ENCODE measurements at regions not wholly inside any gene's neighbourhood (a gene's known extent, or its start where the extent isn't known, plus 50 kb on each side); places are given as distances from the start of the nearest gene placed in this dataset.

DNA sequence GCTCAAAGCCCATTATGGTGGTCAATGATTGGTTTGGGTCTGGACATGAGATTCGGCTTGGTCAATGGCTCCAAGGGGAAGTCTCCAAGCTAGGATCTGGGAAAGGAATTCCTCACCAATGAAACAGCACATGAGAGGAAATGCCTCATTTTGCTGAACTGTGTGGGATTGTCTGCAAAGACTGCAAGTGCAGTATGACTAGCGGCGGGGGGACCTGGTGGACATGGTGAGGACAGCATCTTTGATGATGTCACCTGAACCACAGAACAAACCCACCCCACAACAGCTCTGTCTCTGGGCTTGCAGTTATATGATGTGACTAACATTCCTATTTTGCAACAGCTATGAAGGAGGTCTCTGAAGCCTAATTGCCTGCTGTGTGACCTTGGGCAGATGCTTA is 50.6 kb upstream of the NKD1 start:
- H4K20me1 ChIP-seq (ENCODE audit: insufficient read depth, low read length, poor library complexity, severe bottlenecking): no peaks in the 10 kb centered on the region
- H3F3A ChIP-seq (ENCODE audit: low read depth): no peaks in the 10 kb centered on the region
- no peak overlapping the region for H3K4me2 ChIP-seq (ENCODE audit: low read depth, low read length, poor library complexity, severe bottlenecking)
- H2AFZ ChIP-seq (ENCODE audit: low read length): no peak overlapping the region
- no peaks in the 10 kb centered on the region for H3K4me1 ChIP-seq (ENCODE audit: insufficient read depth, low read length, poor library complexity, severe bottlenecking)
- no peaks in the 10 kb centered on the region for H3K27me3 ChIP-seq (ENCODE audit: insufficient read depth, low read length, poor library complexity, severe bottlenecking)
- H3K4me3 ChIP-seq (ENCODE audit: low read length, poor library complexity, severe bottlenecking): no peak overlapping the region
- H3K79me2 ChIP-seq (ENCODE audit: insufficient read depth, low read length): no peaks in the 10 kb centered on the region
- H3K9ac ChIP-seq (ENCODE audit: low read depth, low read length, poor library complexity, severe bottlenecking): no peak overlapping the region
- H3K9me2 ChIP-seq (replicated peaks; ENCODE audit: low read depth, low read length): no peaks in the 10 kb centered on the region
- H3K9me3 ChIP-seq (ENCODE audit: insufficient read depth, low read depth, low read length): no peaks in the 10 kb centered on the region
- no peaks in the 10 kb centered on the region for H3K36me3 ChIP-seq (ENCODE audit: insufficient read depth, low read length)
- TF ChIP-seq, protein P1, sequence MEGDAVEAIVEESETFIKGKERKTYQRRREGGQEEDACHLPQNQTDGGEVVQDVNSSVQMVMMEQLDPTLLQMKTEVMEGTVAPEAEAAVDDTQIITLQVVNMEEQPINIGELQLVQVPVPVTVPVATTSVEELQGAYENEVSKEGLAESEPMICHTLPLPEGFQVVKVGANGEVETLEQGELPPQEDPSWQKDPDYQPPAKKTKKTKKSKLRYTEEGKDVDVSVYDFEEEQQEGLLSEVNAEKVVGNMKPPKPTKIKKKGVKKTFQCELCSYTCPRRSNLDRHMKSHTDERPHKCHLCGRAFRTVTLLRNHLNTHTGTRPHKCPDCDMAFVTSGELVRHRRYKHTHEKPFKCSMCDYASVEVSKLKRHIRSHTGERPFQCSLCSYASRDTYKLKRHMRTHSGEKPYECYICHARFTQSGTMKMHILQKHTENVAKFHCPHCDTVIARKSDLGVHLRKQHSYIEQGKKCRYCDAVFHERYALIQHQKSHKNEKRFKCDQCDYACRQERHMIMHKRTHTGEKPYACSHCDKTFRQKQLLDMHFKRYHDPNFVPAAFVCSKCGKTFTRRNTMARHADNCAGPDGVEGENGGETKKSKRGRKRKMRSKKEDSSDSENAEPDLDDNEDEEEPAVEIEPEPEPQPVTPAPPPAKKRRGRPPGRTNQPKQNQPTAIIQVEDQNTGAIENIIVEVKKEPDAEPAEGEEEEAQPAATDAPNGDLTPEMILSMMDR (conservative IDR thresholded peaks at IDR 0.05; ENCODE audit: low read length): no peak
- no peak for TF ChIP-seq EZH2phosphoT487 (IDR thresholded peaks at IDR 0.05; ENCODE audit: borderline replicate concordance)

- Histone ChIP-seq H3K4me1 (ENCODE audit: insufficient read depth, low read length, poor library complexity, severe bottlenecking) (no peaks in the 10 kb centered on the region), H3K9me3 (ENCODE audit: insufficient read depth, low read depth, low read length) (no peaks in the 10 kb centered on the region), H3K4me2 (ENCODE audit: low read depth, low read length, poor library complexity, severe bottlenecking) (no peak overlapping the region), H4K20me1 (ENCODE audit: insufficient read depth, low read length, poor library complexity, severe bottlenecking) (no peaks in the 10 kb centered on the region), H3K79me2 (ENCODE audit: insufficient read depth, low read length) (no peaks in the 10 kb centered on the region), H3K9ac (ENCODE audit: low read depth, low read length, poor library complexity, severe bottlenecking) (no peak overlapping the region), H3K4me3 (ENCODE audit: low read length, poor library complexity, severe bottlenecking) (no peak overlapping the region), H3K9me2 (replicated peaks; ENCODE audit: low read depth, low read length) (no peaks in the 10 kb centered on the region), H2AFZ (ENCODE audit: low read length) (no peak overlapping the region), H3K27me3 (ENCODE audit: insufficient read depth, low read length, poor library complexity, severe bottlenecking) (no peaks in the 10 kb centered on the region), H3F3A (ENCODE audit: low read depth) (no peaks in the 10 kb centered on the region), H3K36me3 (ENCODE audit: insufficient read depth, low read length) (no peaks in the 10 kb centered on the region)
- TF ChIP-seq, protein P1 (conservative IDR thresholded peaks at IDR 0.05; ENCODE audit: low read length): no peak
- no peak for TF ChIP-seq EZH2phosphoT487 (IDR thresholded peaks at IDR 0.05; ENCODE audit: borderline replicate concordance)
Measured at GRCh38 chr16:50496990-50497389, 51.2 kb upstream of the NKD1 start.

- no peaks in the 10 kb centered on the region for H3K4me1 ChIP-seq (ENCODE audit: insufficient read depth, low read length, poor library complexity, severe bottlenecking)
- H3K36me3 ChIP-seq (ENCODE audit: insufficient read depth, low read length): no peaks in the 10 kb centered on the region
- no peaks in the 10 kb centered on the region for H3K9me3 ChIP-seq (ENCODE audit: insufficient read depth, low read depth, low read length)
- H3K27me3 ChIP-seq (ENCODE audit: insufficient read depth, low read length, poor library complexity, severe bottlenecking): no peaks in the 10 kb centered on the region
- H3K9me2 ChIP-seq (replicated peaks; ENCODE audit: low read depth, low read length): no peaks in the 10 kb centered on the region
- no peaks in the 10 kb centered on the region for H3K79me2 ChIP-seq (ENCODE audit: insufficient read depth, low read length)
- no peak overlapping the region for H3K9ac ChIP-seq (ENCODE audit: low read depth, low read length, poor library complexity, severe bottlenecking)
- no peak overlapping the region for H2AFZ ChIP-seq (ENCODE audit: low read length)
- H4K20me1 ChIP-seq (ENCODE audit: insufficient read depth, low read length, poor library complexity, severe bottlenecking): no peaks in the 10 kb centered on the region
- TF ChIP-seq EZH2phosphoT487 (IDR thresholded peaks at IDR 0.05; ENCODE audit: borderline replicate concordance): no peak
- H3F3A ChIP-seq (ENCODE audit: low read depth): no peaks in the 10 kb centered on the region
- H3K4me2 ChIP-seq (ENCODE audit: low read depth, low read length, poor library complexity, severe bottlenecking): no peak overlapping the region
- H3K4me3 ChIP-seq (ENCODE audit: low read length, poor library complexity, severe bottlenecking): no peak overlapping the region
Measured at GRCh38 chr16:50495673-50496072, 52.5 kb upstream of the NKD1 start.
